ENCODE measurements at regions not wholly inside any gene's neighbourhood (a gene's known extent, or its start where the extent isn't known, plus 50 kb on each side); places are given as distances from the start of the nearest gene placed in this dataset.

DNA sequence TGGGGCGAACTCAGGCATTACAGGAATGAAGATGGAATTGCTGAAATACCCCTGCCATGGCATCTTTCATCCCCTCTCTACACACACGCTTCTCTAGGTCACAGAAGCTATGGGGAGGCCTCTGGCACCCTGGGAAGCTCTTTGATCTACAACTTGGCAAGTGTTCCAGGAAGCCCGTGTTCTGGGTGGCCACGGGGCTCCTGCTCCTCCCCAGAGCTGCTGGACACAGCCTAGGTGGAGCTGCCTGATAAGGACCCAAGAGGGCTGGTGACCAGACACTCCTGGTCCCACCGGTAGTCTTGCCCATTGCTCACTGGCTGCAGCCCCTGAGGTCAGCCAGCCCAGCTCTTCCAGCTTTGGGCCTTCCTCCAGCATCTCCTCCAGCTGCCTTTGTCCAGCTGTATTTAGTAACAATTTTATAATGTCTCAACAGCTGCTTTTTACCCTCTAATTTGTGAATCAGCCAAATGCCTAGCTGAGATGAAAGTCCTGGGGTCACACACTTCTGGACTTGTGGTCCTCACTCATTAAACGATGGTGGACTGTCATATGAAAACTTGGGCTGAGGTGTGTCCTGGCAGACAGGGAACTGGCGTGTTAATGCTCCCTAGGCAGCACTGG lies 72.8 kb upstream of the SPATA13 start:
- no peaks in the 10 kb centered on the region for H3K4me1 ChIP-seq (ENCODE audit: insufficient read depth, low read length)
- H3K4me2 ChIP-seq (ENCODE audit: low read length): no peak overlapping the region
- Mint-ChIP-seq H3K4me3 (ENCODE audit: unreplicated experiment) (no peak overlapping the region), H3K27me3 (ENCODE audit: low read depth, unreplicated experiment) (peaks cover 18% of the 10 kb centered on the region), H3K9me3 (ENCODE audit: unreplicated experiment) (peaks cover 3% of the 10 kb centered on the region), H3K36me3 (ENCODE audit: low read depth, unreplicated experiment) (peaks cover 6% of the 10 kb centered on the region), H3K4me1 (ENCODE audit: low read depth, unreplicated experiment) (peaks cover 6% of the 10 kb centered on the region), H3K27ac (ENCODE audit: unreplicated experiment) (no peak overlapping the region)
- TF ChIP-seq, protein P1, sequence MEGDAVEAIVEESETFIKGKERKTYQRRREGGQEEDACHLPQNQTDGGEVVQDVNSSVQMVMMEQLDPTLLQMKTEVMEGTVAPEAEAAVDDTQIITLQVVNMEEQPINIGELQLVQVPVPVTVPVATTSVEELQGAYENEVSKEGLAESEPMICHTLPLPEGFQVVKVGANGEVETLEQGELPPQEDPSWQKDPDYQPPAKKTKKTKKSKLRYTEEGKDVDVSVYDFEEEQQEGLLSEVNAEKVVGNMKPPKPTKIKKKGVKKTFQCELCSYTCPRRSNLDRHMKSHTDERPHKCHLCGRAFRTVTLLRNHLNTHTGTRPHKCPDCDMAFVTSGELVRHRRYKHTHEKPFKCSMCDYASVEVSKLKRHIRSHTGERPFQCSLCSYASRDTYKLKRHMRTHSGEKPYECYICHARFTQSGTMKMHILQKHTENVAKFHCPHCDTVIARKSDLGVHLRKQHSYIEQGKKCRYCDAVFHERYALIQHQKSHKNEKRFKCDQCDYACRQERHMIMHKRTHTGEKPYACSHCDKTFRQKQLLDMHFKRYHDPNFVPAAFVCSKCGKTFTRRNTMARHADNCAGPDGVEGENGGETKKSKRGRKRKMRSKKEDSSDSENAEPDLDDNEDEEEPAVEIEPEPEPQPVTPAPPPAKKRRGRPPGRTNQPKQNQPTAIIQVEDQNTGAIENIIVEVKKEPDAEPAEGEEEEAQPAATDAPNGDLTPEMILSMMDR (IDR thresholded peaks at IDR 0.05; ENCODE audit: insufficient read depth, low read depth, low read length): no peak
- no peak for TF ChIP-seq EZH2 (IDR thresholded peaks at IDR 0.05; ENCODE audit: insufficient read depth, low read length)
- H3K79me2 ChIP-seq (ENCODE audit: insufficient read depth, low read length): no peaks in the 10 kb centered on the region
- no peak overlapping the region for H3K27ac ChIP-seq (ENCODE audit: low read depth, low read length)
- no peak overlapping the region for H3K4me3 ChIP-seq (ENCODE audit: insufficient read depth, low read depth, low read length)
- DNase-seq (ENCODE audit: low read depth) (no peak), FAIRE-seq (no peak)
- H3K9ac ChIP-seq (ENCODE audit: low read length): no peak overlapping the region
- H3K9me3 ChIP-seq (ENCODE audit: insufficient read depth, low read depth, low read length): no peaks in the 10 kb centered on the region
- no peaks in the 10 kb centered on the region for H3K36me3 ChIP-seq (ENCODE audit: insufficient read depth, low read length)
- peaks cover 27% of the 10 kb centered on the region for H3K27me3 ChIP-seq (ENCODE audit: insufficient read depth, low read length)
- no peak overlapping the region for H2AFZ ChIP-seq (ENCODE audit: low read depth, low read length)
- H4K20me1 ChIP-seq (ENCODE audit: insufficient read depth, low read length): no peaks in the 10 kb centered on the region

DNA sequence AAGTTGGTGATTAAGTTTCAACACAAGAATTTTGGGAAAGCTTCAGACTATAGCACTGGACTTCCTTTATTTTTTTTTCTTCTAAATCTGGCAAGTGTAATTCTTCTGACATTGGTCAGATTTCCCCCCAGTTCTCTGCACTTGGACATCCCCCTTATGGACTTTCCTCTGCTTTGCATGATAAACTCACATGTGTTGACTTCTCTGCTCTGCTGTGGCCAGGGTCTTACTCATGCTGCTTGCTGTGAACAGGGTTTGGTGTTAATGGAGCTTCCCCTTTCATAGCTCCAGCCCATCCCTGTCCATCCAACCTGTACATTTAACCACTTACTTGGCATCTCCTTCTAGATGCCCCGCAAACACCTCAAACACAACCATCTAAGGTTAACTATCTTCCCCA lies 70.5 kb upstream of the SPATA13 start:
- TF ChIP-seq EZH2 (IDR thresholded peaks at IDR 0.05; ENCODE audit: insufficient read depth, low read length): no peak
- TF ChIP-seq, protein P1 (IDR thresholded peaks at IDR 0.05; ENCODE audit: insufficient read depth, low read depth, low read length): no peak
- no peak overlapping the region for H3K4me2 ChIP-seq (ENCODE audit: low read length)
- no peaks in the 10 kb centered on the region for H3K36me3 ChIP-seq (ENCODE audit: insufficient read depth, low read length)
- Mint-ChIP-seq H3K36me3 (ENCODE audit: low read depth, unreplicated experiment) (peaks cover 6% of the 10 kb centered on the region), H3K4me1 (ENCODE audit: low read depth, unreplicated experiment) (peaks cover 6% of the 10 kb centered on the region), H3K9me3 (ENCODE audit: unreplicated experiment) (peaks cover 3% of the 10 kb centered on the region), H3K4me3 (ENCODE audit: unreplicated experiment) (no peak overlapping the region), H3K27ac (ENCODE audit: unreplicated experiment) (no peak overlapping the region), H3K27me3 (ENCODE audit: low read depth, unreplicated experiment) (peaks cover 15% of the 10 kb centered on the region)
- peaks cover 19% of the 10 kb centered on the region for H3K27me3 ChIP-seq (ENCODE audit: insufficient read depth, low read length)
- no peak overlapping the region for H2AFZ ChIP-seq (ENCODE audit: low read depth, low read length)
- H3K4me3 ChIP-seq (ENCODE audit: insufficient read depth, low read depth, low read length): no peak overlapping the region
- FAIRE-seq (no peak), DNase-seq (ENCODE audit: low read depth) (no peak)
- no peaks in the 10 kb centered on the region for H3K4me1 ChIP-seq (ENCODE audit: insufficient read depth, low read length)
- H4K20me1 ChIP-seq (ENCODE audit: insufficient read depth, low read length): no peaks in the 10 kb centered on the region
- H3K9ac ChIP-seq (ENCODE audit: low read length): no peak overlapping the region
- H3K79me2 ChIP-seq (ENCODE audit: insufficient read depth, low read length): no peaks in the 10 kb centered on the region
- H3K27ac ChIP-seq (ENCODE audit: low read depth, low read length): no peak overlapping the region
- H3K9me3 ChIP-seq (ENCODE audit: insufficient read depth, low read depth, low read length): no peaks in the 10 kb centered on the region

DNA sequence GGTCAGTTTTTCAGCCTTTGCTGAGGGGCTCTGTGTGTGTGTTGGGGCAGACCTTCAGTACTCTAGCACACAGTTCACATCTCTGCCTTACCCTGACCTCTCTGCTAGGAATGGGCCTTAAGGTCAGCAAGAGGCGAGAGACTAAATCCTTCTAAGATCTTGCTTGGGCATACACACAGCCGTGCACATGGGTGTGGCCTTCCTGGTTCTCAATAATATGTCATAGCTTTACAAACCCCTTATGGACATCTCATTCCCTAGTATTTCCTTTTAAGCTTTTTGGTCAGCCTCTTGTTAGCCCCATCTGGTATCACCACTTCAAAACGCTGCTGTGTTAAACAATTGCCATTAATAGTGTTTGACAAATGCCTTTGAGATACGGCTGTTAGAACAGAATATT lies 69.4 kb upstream of the SPATA13 start:
- Mint-ChIP-seq H3K9me3 (ENCODE audit: unreplicated experiment) (peaks cover 3% of the 10 kb centered on the region), H3K27ac (ENCODE audit: unreplicated experiment) (no peak overlapping the region), H3K36me3 (ENCODE audit: low read depth, unreplicated experiment) (peaks cover 6% of the 10 kb centered on the region), H3K27me3 (ENCODE audit: low read depth, unreplicated experiment) (peaks cover 9% of the 10 kb centered on the region), H3K4me1 (ENCODE audit: low read depth, unreplicated experiment) (peaks cover 6% of the 10 kb centered on the region), H3K4me3 (ENCODE audit: unreplicated experiment) (no peak overlapping the region)
- DNase-seq (ENCODE audit: low read depth) (no peak), FAIRE-seq (no peak)
- no peaks in the 10 kb centered on the region for H3K79me2 ChIP-seq (ENCODE audit: insufficient read depth, low read length)
- no peak overlapping the region for H3K9ac ChIP-seq (ENCODE audit: low read length)
- TF ChIP-seq, protein P1 (IDR thresholded peaks at IDR 0.05; ENCODE audit: insufficient read depth, low read depth, low read length): no peak
- no peak for TF ChIP-seq EZH2 (IDR thresholded peaks at IDR 0.05; ENCODE audit: insufficient read depth, low read length)
- no peak overlapping the region for H3K4me3 ChIP-seq (ENCODE audit: insufficient read depth, low read depth, low read length)
- H3K27me3 ChIP-seq (ENCODE audit: insufficient read depth, low read length): peaks cover 11% of the 10 kb centered on the region
- no peaks in the 10 kb centered on the region for H3K9me3 ChIP-seq (ENCODE audit: insufficient read depth, low read depth, low read length)
- H3K36me3 ChIP-seq (ENCODE audit: insufficient read depth, low read length): no peaks in the 10 kb centered on the region
- H3K27ac ChIP-seq (ENCODE audit: low read depth, low read length): no peak overlapping the region
- no peak overlapping the region for H2AFZ ChIP-seq (ENCODE audit: low read depth, low read length)
- no peaks in the 10 kb centered on the region for H4K20me1 ChIP-seq (ENCODE audit: insufficient read depth, low read length)
- no peak overlapping the region for H3K4me2 ChIP-seq (ENCODE audit: low read length)
- no peaks in the 10 kb centered on the region for H3K4me1 ChIP-seq (ENCODE audit: insufficient read depth, low read length)

Data from astrocyte (in vitro differentiated cells and primary cell).